Neuron (in vitro differentiated cells): ENCODE measurements at regions not wholly inside any gene's neighbourhood (a gene's known extent, or its start where the extent isn't known, plus 50 kb on each side); places are given as distances from the start of the nearest gene placed in this dataset.

Experiments
- H2AFZ ChIP-seq: one replicate; pipeline ENCODE4 v1.6.1; 2013; ENCODE audit warnings: low read depth, mild to moderate bottlenecking, inconsistent platforms, low read length, moderate library complexity
- H3K27me3 ChIP-seq: one replicate; pipeline ENCODE4 v1.6.1; 2013; ENCODE audit warnings: low read length; ENCODE audit not compliant: insufficient read depth
- H3K36me3 ChIP-seq: one replicate; pipeline ENCODE4 v1.6.1; 2013; ENCODE audit warnings: low read length; ENCODE audit not compliant: insufficient read depth
- H3K4me1 ChIP-seq: one replicate; pipeline ENCODE4 v1.6.1; 2013; ENCODE audit warnings: low read length; ENCODE audit not compliant: insufficient read depth
- H3K4me3 ChIP-seq: 2 replicates; pipeline ENCODE4 v1.5.1; 2013; ENCODE audit warnings: mild to moderate bottlenecking, low read length, moderate library complexity
- H3K9me3 ChIP-seq: one replicate; pipeline ENCODE4 v1.6.1; 2013; ENCODE audit warnings: low read length

DNA sequence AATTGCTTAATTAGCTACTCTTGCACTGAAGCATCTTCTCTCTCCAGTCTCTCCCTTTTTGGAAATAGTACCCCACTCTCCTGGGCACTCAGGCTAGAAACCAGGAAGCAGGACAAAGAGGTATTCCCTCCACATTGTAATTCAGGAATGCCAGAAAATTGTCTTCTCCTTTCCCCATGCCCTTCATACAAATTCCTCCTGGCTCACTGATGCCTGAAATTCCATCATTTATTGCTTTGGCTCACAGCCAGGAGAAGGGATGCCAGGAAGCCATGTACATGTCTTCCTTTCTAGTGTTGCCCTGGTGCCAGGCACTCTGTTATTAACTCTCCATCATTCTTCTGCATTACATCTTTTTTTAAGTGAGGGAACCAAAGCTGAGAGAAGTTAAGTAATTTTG lies 716.5 kb upstream of the C9orf72 start:
- H3K27me3 ChIP-seq, result no peaks in the 10 kb centered on the region
- H3K36me3 ChIP-seq, result no peaks in the 10 kb centered on the region
- no peak overlapping the region for H3K4me3 ChIP-seq
- H3K4me1 ChIP-seq, result no peaks in the 10 kb centered on the region
- H3K9me3 ChIP-seq, result no peaks in the 10 kb centered on the region
- no peak overlapping the region for H2AFZ ChIP-seq

DNA sequence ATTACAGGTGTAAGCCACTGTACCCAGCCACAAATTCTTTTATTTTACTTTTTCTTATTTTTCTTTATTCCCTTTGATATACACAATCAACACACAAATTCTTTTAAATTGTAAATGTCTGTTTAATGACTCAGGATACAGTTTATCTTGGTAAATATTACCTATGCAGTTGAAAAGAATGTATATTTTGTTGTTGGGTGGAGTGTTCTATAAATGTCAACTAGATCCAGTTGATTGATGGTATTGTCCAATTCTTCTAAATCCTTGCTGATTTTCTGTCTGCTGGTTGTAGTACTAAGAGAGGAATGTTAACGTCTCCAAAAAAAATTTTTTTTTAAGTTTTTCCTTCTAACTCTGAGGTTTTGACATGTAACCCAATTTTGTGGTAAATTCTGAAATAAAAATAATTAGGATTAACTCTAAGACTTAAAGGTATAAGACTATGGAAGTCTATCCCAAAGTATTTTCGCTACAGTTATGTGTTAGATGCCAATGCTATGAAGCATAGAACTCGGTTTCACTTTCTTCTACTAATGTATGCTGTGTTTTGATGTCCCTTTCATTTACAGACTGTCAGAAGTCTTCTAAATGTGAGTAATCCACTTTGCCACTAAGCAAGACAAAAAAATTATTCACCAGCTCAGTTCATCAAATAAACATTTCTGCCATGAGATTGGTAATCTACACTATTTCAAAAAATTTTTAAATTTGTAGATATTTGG lies 720.2 kb upstream of the C9orf72 start:
- Histone ChIP-seq H3K4me1 (no peaks in the 10 kb centered on the region), H3K36me3 (no peaks in the 10 kb centered on the region), H2AFZ (no peak overlapping the region), H3K9me3 (no peaks in the 10 kb centered on the region), H3K4me3 (no peak overlapping the region), H3K27me3 (no peaks in the 10 kb centered on the region)

DNA sequence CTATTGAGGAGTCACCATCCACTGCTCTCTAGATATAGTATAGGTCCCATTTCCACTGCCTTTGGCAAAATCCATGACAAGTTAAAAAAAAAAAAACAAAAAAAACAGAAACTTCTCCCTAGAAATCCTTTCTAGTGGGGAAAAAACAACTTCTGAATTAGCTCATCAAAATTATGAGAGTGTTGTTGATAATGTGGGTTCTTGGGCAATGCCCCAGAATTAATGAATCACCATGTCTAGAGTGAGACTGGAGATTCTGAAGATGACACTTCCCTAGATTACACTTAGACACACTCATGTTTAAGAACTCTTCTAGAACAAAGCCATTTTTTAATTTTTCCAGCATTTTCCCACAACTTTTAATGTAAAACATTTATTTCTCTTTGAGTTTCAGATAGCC lies 728.0 kb upstream of the C9orf72 start:
- Histone ChIP-seq H3K9me3 (no peaks in the 10 kb centered on the region), H3K4me1 (no peaks in the 10 kb centered on the region), H3K4me3 (no peak overlapping the region), H2AFZ (no peak overlapping the region), H3K27me3 (no peaks in the 10 kb centered on the region), H3K36me3 (no peaks in the 10 kb centered on the region)

DNA sequence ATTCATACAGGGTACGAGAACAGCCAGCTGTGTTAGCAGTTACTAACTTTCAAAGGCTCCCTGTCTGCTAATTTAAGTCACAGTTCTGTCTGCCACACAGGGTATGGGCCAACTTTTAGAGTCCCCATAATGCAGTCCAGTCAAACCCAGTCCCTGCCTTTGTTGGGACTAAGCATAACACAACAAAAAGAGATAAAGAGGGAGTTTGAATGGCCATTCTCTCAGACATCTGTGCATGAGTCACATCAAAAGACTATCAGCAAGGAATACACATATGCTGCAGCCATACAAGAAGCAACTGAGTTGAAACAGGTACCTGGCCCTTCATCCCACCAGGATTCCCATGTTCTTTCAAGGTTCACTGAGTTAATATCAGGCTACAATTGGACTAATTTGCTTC lies 744.5 kb upstream of the C9orf72 start:
- Histone ChIP-seq H3K4me1 (peaks cover 25% of the 10 kb centered on the region), H2AFZ (no peak overlapping the region), H3K27me3 (no peaks in the 10 kb centered on the region), H3K36me3 (no peaks in the 10 kb centered on the region), H3K4me3 (no peak overlapping the region), H3K9me3 (no peaks in the 10 kb centered on the region)

DNA sequence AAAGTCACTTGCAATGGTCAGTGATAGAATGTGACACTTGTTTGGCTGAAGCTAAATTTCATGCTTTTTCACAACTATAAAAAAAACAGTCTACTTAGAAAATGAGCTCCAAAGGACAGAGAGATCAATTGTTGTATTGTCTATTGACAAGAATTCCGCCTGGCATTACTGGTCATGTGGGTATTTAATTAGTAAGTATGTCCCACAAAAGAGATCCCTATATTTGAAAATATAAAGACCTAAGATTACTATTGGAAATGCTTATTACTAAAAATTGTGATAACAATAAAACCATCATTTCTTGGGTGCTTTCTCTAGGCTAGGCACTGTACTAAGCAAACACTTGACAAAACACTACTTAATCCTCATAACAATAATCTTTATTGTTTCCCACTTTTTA lies 745.2 kb upstream of the C9orf72 start:
- no peaks in the 10 kb centered on the region for H3K36me3 ChIP-seq
- H3K27me3 ChIP-seq, result no peaks in the 10 kb centered on the region
- H3K9me3 ChIP-seq, result no peaks in the 10 kb centered on the region
- no peak overlapping the region for H2AFZ ChIP-seq
- peaks cover 25% of the 10 kb centered on the region for H3K4me1 ChIP-seq
- no peak overlapping the region for H3K4me3 ChIP-seq

DNA sequence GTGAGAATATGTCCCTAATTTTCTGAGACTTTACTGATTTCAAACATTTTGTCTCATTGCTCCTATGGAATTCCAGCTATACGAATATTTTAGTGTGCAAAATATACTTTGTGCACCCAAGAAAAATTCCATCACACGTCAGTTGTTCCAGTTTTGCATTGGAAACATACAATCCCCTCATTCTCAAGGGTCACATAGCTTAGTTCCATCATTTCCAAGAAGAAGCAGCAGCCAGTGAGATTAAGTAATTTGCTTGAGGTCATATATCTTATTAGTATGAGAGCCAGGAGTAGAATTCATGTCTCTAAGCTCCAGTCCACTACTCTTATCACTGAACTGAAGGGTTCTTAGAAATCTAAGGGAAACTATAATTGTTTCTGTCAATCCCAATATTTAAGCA lies 746.7 kb upstream of the C9orf72 start:
- peaks cover 25% of the 10 kb centered on the region for H3K4me1 ChIP-seq
- no peaks in the 10 kb centered on the region for H3K27me3 ChIP-seq
- no peaks in the 10 kb centered on the region for H3K9me3 ChIP-seq
- no peak overlapping the region for H3K4me3 ChIP-seq
- H2AFZ ChIP-seq, result no peak overlapping the region
- no peaks in the 10 kb centered on the region for H3K36me3 ChIP-seq

DNA sequence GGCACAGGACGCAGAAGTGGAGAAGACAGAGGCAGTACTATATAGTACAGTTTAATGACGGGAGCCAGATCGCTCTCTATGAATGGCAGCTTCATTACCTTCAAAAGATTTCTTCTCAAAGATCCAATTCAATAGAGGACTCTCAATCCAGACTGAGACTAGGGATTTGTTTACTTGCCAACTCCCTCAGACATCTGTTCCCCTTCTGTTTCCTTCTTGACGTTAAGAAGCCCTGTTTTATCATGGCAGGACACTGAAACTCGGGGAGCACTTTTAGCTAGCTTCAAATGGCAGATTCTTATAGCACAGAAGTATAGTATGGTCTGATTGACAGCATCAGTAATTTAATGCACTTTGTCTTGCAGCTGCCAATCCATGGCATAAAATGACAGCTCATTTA lies 747.3 kb upstream of the C9orf72 start:
- no peak overlapping the region for H2AFZ ChIP-seq
- no peaks in the 10 kb centered on the region for H3K27me3 ChIP-seq
- H3K9me3 ChIP-seq, result no peaks in the 10 kb centered on the region
- no peak overlapping the region for H3K4me3 ChIP-seq
- no peaks in the 10 kb centered on the region for H3K36me3 ChIP-seq
- H3K4me1 ChIP-seq, result peaks cover 25% of the 10 kb centered on the region

DNA sequence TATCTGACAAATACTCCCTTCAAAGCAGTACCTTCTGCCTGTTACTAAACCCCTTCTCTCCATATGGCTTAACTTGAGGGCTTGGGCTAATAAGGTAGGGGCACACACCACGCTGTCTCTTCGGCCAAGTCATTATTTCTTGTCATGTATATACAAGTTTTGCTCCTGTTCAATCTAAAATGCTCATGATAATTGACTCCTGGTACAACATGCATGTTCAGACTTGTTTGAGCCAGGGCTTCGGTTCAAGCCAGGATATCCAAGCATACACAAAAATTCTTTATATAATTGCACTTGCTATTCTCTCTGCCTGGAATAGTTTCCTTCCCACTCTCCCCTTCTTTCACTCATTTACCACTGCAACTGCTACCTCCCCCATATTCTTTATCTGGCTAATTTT lies 756.0 kb upstream of the C9orf72 start:
- no peaks in the 10 kb centered on the region for H3K9me3 ChIP-seq
- H3K4me3 ChIP-seq, result no peak overlapping the region
- H2AFZ ChIP-seq, result no peak overlapping the region
- H3K36me3 ChIP-seq, result no peaks in the 10 kb centered on the region
- H3K4me1 ChIP-seq, result peaks cover 3% of the 10 kb centered on the region
- H3K27me3 ChIP-seq, result no peaks in the 10 kb centered on the region

DNA sequence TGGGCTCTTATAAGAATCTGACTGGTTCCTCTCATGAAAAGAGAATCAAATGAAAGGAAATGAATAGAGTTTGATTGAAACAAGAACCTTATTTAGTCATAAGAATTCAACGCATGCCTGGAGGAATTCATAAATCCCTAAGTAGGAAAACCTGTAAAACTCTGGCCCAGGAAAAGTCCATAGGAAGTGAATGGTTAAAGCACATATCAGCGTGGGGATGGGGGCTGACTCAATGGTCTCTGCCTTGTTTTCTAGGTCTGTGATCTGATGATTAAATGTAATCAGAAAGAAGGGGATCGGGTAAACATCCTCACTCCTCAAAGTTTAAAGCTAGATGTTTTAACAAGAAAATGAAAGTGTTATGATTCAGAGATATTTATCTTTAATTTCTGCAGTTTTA lies 759.4 kb upstream of the C9orf72 start:
- Histone ChIP-seq H3K27me3 (no peaks in the 10 kb centered on the region), H3K4me1 (peaks cover 3% of the 10 kb centered on the region), H3K4me3 (no peak overlapping the region), H2AFZ (no peak overlapping the region), H3K36me3 (no peaks in the 10 kb centered on the region), H3K9me3 (no peaks in the 10 kb centered on the region)

DNA sequence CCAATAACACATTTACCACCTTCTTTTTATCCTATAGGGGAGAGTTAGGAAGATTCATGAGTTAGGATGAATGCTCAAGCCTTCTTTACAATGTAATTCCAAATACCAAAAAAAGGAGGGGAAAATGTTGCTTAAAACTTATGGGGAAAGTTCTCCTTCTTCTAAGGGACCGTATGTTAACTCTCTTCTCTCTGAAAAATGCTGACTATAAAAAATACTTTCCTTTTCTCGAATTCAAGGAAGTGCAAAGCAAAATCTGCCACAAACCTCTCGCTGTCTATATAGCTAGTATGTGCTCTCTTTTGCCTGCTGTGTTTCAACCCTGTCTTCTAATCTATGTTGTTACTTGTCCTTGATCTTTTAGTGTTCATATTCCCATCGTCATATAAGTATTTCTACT lies 768.6 kb upstream of the C9orf72 start:
- no peak overlapping the region for H2AFZ ChIP-seq
- no peaks in the 10 kb centered on the region for H3K36me3 ChIP-seq
- no peaks in the 10 kb centered on the region for H3K27me3 ChIP-seq
- no peaks in the 10 kb centered on the region for H3K9me3 ChIP-seq
- H3K4me1 ChIP-seq, result no peaks in the 10 kb centered on the region
- H3K4me3 ChIP-seq, result no peak overlapping the region

DNA sequence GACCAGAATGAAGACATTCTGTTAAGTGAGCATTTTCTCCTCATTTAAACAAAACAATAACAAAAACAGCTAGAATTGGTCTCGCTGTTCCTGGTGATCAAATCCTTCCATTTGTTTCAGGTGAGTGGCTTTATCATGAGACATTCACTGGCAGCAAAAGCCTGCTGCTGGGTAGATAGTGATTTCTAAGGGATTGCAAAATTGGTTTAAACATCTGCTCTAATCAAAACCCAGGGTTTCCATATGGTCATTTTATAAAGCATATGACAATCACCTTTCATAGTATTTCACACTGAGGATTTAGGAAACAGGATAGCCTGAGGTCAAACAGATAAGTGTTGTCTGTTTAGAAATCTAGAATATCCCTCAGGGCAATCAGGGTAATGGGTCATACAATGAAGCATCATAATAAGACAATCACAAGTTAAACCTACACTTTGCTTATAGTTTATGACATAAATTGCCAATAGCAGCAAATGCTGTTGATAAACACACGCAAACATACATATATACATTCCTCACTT lies 769.6 kb upstream of the C9orf72 start:
- Histone ChIP-seq H3K27me3 (no peaks in the 10 kb centered on the region), H3K4me1 (no peaks in the 10 kb centered on the region), H3K36me3 (no peaks in the 10 kb centered on the region), H3K4me3 (no peak overlapping the region), H2AFZ (no peak overlapping the region), H3K9me3 (no peaks in the 10 kb centered on the region)

DNA sequence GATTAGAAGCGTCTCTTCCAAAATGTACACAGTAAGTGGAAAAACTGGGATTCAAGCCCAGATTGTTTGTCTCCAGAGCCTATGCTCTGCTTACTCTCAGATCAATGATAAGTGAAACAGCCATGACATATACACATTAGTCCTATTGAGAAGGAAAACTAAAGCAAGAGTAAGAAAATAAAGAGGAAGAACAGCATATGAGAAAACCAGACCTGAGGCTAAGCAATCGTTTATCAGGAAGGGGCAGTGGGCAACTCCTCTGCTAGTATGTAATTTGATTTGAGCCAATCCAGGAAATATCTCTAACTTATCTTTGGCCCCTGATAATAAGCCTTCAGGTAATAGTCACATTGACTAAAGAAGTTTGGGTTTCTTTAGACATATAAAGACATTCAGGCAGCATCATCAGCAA lies 789.9 kb upstream of the C9orf72 start:
- no peaks in the 10 kb centered on the region for H3K4me1 ChIP-seq
- no peaks in the 10 kb centered on the region for H3K27me3 ChIP-seq
- no peaks in the 10 kb centered on the region for H3K36me3 ChIP-seq
- no peak overlapping the region for H2AFZ ChIP-seq
- no peaks in the 10 kb centered on the region for H3K9me3 ChIP-seq
- no peak overlapping the region for H3K4me3 ChIP-seq

DNA sequence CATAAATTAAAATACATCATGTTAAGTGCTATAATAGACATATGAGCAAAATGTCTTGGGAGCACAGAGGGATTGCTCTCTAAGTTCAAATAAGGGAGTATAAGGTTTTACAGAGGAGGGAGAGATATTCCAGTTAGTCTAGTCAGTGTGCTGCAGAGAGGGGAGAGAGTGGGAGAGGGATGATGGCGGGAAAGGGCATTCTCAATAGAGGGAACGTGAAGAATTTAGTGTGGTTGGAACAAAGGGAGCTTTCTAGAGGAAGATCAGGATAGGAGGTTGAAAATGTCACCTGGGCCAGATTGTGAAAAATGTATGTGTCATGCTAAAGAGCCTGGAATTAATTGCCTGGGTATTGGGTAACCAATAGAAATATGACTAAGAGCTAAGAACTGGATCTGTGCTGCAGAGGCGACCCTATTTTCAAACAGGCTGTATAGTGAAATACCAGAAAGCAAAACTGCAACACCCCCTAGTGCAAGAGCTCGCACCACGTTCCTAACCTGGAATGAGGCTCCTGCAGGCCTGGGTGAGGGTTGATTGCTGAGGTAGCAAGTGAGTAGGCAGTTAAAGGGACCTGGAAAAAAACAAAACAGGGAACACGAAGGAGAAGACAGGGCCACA lies 791.8 kb upstream of the C9orf72 start:
- Histone ChIP-seq H3K4me3 (no peak overlapping the region), H3K36me3 (no peaks in the 10 kb centered on the region), H3K27me3 (no peaks in the 10 kb centered on the region)

DNA sequence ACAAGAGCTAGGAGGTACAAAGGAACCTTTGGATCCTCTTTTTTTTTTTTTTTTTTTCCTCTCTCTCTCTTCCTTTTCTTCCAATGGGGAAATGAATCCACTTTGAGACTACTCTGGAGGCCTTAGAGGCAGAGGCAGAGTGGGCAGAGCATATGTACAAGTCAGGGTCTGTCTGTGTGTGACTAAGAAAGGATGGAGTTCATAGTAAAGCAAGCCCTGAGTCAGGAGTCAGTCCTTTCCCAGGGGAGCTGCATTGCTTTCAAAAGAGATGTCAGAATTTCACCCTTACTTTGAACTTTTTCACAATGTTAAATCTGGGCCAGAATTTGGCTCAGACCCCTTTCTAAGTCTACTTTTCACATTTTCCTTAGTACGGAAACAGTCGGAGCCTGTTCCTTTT lies 792.4 kb upstream of the C9orf72 start:
- Histone ChIP-seq H2AFZ (no peak overlapping the region), H3K27me3 (no peaks in the 10 kb centered on the region), H3K4me1 (no peaks in the 10 kb centered on the region), H3K9me3 (no peaks in the 10 kb centered on the region), H3K4me3 (no peak overlapping the region), H3K36me3 (no peaks in the 10 kb centered on the region)

More for the DNA sequence above, 791.8 kb upstream of the C9orf72 start:
- Histone ChIP-seq H3K4me1 (no peaks in the 10 kb centered on the region), H2AFZ (no peak overlapping the region), H3K9me3 (no peaks in the 10 kb centered on the region)
